ENCODE measurements at regions not wholly inside any gene's neighbourhood (a gene's known extent, or its start where the extent isn't known, plus 50 kb on each side); places are given as distances from the start of the nearest gene placed in this dataset.

DNA sequence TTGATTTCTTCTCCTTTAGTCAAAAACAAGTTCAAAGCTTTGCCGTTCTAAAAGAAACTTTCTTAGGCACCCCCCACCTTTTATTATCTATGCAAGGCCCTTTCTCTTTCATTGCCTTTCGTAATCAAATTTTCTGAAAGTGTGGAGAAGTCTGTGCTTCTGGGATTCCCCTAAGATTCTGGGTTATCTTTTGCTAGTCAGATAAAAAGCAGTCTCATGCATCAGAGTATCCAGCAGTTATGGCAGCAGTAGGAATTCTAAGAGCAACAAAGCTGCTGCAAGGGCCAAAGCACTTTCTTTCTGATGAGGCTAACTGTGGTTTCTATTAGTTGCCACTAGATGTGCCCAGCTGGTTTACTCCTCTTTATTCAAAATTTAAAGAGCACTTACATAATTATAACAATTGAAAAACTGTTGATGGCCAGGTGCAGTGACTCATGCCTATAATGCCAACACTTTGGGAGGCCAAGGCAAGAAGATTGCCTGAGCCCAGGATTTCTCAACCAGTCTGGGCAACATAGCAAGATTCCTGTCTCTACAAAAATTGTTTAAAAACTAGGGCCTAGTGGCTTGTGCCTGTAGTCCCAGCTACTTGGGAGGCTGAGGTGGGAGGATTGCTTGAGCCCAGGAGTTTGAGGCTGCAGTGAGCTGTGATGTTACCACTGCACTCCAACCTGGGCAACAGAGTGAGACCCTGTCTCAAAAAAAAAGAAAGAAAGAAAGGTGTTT, 296.2 kb downstream of the PAPSS1 start:
- TF ChIP-seq, protein P1, sequence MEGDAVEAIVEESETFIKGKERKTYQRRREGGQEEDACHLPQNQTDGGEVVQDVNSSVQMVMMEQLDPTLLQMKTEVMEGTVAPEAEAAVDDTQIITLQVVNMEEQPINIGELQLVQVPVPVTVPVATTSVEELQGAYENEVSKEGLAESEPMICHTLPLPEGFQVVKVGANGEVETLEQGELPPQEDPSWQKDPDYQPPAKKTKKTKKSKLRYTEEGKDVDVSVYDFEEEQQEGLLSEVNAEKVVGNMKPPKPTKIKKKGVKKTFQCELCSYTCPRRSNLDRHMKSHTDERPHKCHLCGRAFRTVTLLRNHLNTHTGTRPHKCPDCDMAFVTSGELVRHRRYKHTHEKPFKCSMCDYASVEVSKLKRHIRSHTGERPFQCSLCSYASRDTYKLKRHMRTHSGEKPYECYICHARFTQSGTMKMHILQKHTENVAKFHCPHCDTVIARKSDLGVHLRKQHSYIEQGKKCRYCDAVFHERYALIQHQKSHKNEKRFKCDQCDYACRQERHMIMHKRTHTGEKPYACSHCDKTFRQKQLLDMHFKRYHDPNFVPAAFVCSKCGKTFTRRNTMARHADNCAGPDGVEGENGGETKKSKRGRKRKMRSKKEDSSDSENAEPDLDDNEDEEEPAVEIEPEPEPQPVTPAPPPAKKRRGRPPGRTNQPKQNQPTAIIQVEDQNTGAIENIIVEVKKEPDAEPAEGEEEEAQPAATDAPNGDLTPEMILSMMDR (IDR thresholded peaks at IDR 0.05; ENCODE audit: borderline replicate concordance, extremely low read depth, low read length, poor library complexity, severe bottlenecking), result no peak
- no peak for TF ChIP-seq EZH2 (IDR thresholded peaks at IDR 0.05; ENCODE audit: borderline replicate concordance, low read depth, low read length, severe bottlenecking)
